ENCODE measurements at regions not wholly inside any gene's neighbourhood (a gene's known extent, or its start where the extent isn't known, plus 50 kb on each side); places are given as distances from the start of the nearest gene placed in this dataset.
"Not testable (repeated sequence)": the region's sequence is repeated elsewhere in the genome, so short reads cannot be mapped to it uniquely, and the experiment has no call there.

DNA sequence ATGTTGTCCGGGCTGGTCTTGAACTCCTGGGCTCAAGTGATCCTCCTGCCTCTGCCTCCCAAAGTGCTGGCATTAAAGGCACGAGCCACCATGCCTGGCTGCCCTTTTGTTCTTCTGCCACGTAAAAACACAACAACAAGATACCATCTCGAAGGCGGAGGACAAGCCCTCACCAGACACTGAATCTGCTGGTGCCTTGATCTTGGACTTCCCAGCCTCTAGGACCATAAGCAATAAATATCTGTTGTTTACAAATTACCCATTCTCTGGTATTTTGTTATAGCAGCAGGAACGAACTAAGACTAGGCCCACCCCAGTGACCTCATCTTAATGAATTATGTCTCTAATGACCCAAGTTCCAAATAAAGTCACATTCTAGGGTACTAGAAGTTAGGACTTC, 128.4 kb upstream of the CACNA1A start:
- no peaks in the 10 kb centered on the region for H3K9me3 Mint-ChIP-seq
- no peak overlapping the region for H3K27ac Mint-ChIP-seq
- no peaks in the 10 kb centered on the region for H3K4me1 Mint-ChIP-seq (ENCODE audit: low read depth in 2 of 2)
- H3K4me3 Mint-ChIP-seq: no peak overlapping the region
- no peaks in the 10 kb centered on the region for H3K36me3 Mint-ChIP-seq (ENCODE audit: insufficient read depth)
- ATAC-seq (replicated peaks): no peak
- H3K27me3 Mint-ChIP-seq: peaks cover 32 to 40% of the 10 kb centered on the region in 2 donors
- no peak for DNase-seq

DNA sequence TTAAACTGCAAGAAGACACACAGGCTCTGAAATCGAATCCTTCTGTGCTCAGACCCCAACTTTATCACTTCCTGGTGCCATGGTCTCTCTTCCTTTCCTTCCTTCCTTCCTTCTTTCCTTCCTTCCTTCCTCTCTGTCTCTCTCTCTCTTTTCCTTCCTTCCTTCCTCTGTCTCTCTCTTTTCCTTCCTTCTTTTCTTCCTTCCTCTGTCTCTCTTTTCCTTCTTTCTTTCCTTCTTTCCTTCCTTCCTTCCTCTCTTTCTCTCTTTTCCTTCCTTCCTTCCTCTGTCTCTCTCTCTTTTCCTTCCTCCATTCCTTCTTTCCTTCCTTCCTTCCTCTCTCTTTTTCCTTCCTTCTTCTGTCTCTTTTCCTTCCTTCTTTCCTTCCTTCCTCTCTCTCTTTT, 127.2 kb upstream of the CACNA1A start:
- Mint-ChIP-seq H3K9me3 (no peaks in the 10 kb centered on the region), H3K4me3 (no peak overlapping the region), H3K36me3 (ENCODE audit: insufficient read depth) (no peaks in the 10 kb centered on the region), H3K4me1 (ENCODE audit: low read depth in 2 of 2) (no peaks in the 10 kb centered on the region), H3K27me3 (peaks cover 22 to 33% of the 10 kb centered on the region in 2 donors), H3K27ac (no peak overlapping the region)
- ATAC-seq (replicated peaks) (no peak), DNase-seq (no peak)

DNA sequence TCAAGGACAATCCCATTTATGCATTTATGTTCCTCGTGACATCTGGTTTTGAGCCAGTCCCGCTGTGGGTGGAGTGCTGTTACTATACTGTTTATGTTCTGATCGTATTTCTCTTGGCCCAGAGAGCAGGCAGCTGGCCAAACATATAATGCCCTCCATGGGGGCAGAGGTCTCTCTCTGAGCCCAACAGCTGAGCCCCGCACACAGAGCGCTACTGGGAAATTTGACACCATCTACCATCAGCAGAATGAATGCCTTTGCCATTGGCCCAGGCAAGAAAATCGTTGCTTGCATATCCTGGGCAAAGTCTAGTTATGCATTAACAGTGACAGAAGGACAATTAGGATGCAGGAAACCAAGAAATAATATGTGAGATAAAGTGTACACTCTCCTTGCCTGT, 126.8 kb upstream of the CACNA1A start:
- Mint-ChIP-seq H3K4me3 (no peak overlapping the region), H3K9me3 (no peaks in the 10 kb centered on the region), H3K4me1 (ENCODE audit: low read depth in 2 of 2) (no peaks in the 10 kb centered on the region), H3K27me3 (peaks cover 23 to 35% of the 10 kb centered on the region in 2 donors), H3K27ac (no peak overlapping the region), H3K36me3 (ENCODE audit: insufficient read depth) (no peaks in the 10 kb centered on the region)
- DNase-seq: no peak
- no peak for ATAC-seq (replicated peaks)

DNA sequence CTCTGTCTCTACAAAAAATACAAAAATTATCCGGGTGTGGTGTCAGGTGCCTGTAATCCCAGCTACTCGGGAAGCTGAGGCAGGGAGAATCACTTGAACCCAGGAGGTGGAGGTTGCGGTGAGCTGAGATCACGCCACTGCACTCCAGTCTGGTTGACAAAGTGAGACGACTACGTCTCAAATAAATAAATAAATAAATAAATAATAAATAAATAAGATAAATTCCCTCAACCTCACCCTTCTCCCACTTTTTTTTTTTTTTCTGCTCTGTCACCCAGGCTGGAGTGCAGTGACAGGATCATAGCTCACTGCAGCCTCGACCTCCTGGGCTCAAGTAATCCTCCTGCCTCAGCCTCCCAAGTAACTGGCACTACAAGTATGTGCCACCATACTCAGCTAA, 125.9 kb upstream of the CACNA1A start:
- not testable (repeated sequence) for H3K9me3 Mint-ChIP-seq; H3K4me3 Mint-ChIP-seq; DNase-seq; H3K4me1 Mint-ChIP-seq (ENCODE audit: low read depth in 2 of 2); H3K36me3 Mint-ChIP-seq (ENCODE audit: insufficient read depth); ATAC-seq (replicated peaks); H3K27ac Mint-ChIP-seq
- peaks cover 23 to 35% of the 10 kb centered on the region in 2 donors for H3K27me3 Mint-ChIP-seq

DNA sequence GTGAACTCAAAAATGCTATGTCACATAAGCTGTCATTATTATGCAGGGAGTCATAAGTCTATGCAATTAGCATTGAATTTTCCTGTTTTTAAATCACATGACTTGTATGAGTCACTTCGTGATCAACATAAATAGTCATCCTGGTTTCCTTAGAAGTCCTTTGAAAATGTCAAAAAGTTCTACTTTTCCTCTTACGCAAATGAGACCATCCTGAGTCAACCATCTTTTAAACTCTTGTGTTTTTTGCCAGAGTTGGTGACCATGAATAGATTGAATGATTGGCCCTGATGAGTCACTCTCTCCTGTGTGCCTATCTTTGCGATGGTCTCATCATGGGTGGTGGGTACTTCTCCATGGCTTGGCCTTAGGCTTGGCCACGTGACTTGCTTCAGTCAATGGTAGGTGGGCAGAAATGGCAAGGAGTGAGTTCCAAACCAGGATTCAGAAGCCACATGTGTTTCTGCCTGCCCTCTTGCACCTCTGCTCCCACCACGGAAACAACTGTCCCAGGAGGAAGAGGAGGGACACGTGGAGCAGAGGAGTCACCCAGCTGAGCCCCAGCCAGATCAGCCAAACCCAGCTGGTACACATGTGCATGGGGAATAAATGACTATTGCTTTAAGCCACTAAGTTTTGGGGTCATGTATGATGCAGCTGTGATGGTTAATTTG, 123.5 kb upstream of the CACNA1A start:
- DNase-seq (no peak), ATAC-seq (replicated peaks) (no peak)
- Mint-ChIP-seq H3K4me3 (no peak overlapping the region), H3K27ac (no peak overlapping the region), H3K36me3 (ENCODE audit: insufficient read depth) (no peaks in the 10 kb centered on the region), H3K27me3 (peaks cover 38 to 45% of the 10 kb centered on the region in 2 donors), H3K4me1 (ENCODE audit: low read depth in 2 of 2) (no peaks in the 10 kb centered on the region), H3K9me3 (no peaks in the 10 kb centered on the region)

DNA sequence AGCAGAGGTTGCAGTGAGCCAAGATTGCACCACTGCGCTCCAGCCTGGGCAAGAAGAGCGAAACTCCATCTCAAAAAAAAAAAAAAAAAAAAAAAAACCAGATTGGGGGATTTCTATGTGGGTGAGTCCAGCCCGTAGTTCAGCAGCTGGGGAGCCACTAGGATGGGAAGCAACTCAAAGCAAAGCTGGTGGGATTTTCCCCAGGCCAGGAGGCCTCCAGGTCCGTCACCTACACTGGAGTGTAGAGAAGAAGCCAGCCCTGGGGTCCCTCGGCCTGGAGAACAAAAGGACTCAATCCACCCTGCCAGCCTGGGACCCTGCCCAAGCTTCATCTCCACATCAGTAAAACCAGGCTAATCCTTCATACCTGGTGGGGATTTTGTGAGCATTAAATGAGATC, 121.3 kb upstream of the CACNA1A start:
- ATAC-seq (replicated peaks): no peak
- H3K4me1 Mint-ChIP-seq (ENCODE audit: low read depth in 2 of 2): no peaks in the 10 kb centered on the region

DNA sequence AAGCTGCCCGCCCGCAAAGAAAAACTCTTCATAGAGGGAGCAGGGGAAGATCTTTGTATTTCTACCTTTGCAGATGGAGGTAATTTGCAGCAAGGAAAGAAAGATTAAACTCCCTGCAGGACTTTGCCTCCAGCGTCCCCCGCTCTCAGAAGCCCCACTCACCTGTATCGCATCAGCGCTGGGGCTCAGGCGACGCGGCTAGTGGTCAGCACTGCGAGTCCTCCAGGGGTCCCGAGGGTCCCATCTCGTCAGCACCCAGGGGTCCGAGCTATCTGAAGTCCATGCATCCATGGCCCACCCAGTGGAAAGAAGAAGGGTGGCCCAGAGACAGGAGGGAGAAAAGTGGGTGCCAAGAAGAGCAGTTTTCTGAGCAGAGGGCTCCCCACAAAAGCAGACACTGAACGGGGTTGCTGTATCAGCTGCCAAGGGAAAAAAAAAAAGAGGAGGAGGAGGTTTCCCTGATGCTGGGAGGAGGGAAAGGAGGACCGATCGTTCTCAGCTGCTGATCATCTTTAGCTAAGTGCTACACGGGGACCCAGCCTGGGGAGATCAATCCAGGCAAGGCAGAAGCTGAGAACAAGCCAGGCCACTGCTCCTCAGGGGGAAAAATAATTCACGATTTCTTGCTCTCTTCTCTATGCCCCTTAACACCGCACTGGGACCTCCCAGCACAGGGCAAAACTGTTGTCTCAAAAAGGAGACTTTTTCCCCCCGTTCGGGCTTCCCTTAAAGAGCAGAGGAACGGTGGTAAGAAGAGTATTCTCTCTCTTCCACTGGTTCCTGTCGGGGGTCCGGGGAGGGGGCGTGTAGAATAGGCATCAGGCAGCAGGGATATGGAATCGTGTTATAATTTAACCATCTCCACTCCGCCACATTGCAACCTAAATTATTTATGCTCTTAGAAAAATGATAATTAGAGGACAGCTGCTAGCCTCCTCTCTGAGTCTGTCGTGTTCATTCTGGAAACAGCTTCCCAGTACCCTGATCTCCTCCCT, 117.7 kb upstream of the CACNA1A start:
- DNase-seq (no peak), ATAC-seq (replicated peaks) (no peak)
- Mint-ChIP-seq H3K4me3 (no peak overlapping the region), H3K4me1 (ENCODE audit: low read depth in 2 of 2) (no peaks in the 10 kb centered on the region), H3K36me3 (ENCODE audit: insufficient read depth) (no peaks in the 10 kb centered on the region), H3K9me3 (no peaks in the 10 kb centered on the region), H3K27me3 (peaks cover 61 to 70% of the 10 kb centered on the region in 2 donors), H3K27ac (no peak overlapping the region)

More for the DNA sequence above, 121.3 kb upstream of the CACNA1A start:
- DNase-seq: no peak
- no peak overlapping the region for H3K27ac Mint-ChIP-seq
- H3K4me3 Mint-ChIP-seq: no peak overlapping the region
- peaks cover 61 to 68% of the 10 kb centered on the region in 2 donors for H3K27me3 Mint-ChIP-seq
- H3K9me3 Mint-ChIP-seq: no peaks in the 10 kb centered on the region
- H3K36me3 Mint-ChIP-seq (ENCODE audit: insufficient read depth): no peaks in the 10 kb centered on the region

DNA sequence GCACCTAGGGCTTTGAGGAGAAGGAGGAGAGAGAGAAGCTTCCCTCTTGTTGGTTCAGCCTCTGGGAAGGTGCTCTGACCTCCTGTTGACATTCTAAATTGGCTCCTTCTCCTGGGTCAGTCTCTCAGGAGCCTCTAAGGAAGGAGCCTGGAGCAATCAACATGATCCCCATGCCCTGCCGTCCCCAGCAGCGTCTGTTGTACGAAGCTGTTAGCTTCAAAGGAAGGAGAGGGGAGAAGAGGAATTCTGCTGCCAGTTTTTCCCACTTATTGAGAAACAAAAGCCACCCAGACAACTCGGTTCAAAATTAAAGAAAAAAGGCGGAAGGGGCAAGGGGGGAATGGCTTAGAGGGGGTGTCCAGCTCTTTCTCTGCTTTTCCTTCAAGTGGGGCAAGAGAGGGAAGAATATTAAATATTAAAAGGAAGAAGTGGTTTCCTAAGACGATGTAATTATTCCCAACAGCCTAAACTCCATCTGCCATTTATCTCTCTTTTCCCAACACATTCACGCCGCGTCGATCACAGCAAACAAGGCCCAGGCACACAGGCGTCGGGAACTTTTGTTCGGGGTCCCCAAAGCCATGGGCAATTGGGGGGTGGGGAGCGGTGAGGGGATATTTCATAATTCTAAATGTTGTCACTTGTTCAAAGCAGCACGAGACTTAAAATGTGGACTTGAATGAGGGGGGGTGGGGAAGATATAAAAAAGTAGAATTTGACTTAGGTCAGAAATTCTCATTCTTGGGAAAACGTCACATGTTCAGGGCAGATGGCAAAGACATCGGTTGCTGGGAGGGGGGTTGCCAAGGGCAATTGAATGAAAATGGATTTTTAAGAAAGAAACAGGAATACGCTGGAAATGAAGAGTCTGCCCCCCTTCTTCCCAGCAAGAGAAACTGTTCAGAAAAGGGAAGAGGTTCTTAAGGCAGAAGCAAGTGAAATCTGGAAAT, 116.8 kb upstream of the CACNA1A start:
- no peak for ATAC-seq (replicated peaks)
- Mint-ChIP-seq H3K36me3 (ENCODE audit: insufficient read depth) (no peaks in the 10 kb centered on the region), H3K9me3 (no peaks in the 10 kb centered on the region), H3K4me1 (ENCODE audit: low read depth in 2 of 2) (no peaks in the 10 kb centered on the region), H3K4me3 (no peak overlapping the region), H3K27ac (no peak overlapping the region), H3K27me3 (peaks cover 65 to 67% of the 10 kb centered on the region in 2 donors)
- DNase-seq: no peak

DNA sequence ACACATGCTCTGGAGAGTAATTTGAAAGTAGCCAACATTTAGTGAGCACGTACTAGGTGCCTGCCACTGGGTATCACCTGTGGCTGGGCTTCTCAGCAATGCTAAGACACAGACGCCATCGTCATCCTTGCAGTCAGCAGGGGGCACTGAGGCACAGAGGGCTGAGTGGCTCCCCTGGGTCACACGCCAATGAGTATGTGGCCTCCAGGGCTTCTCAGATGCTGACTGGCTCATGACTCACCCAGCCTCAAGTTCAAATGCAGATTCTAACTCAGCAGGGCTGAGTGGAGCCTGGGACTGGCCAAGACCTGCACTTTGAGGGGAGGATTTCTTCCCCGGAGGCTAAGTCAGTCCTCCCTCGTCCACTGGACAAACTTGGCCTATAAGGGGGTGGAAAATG, 115.1 kb upstream of the CACNA1A start:
- DNase-seq (no peak), ATAC-seq (replicated peaks) (peak; percentile 26)
- Mint-ChIP-seq H3K27ac (no peak overlapping the region), H3K4me3 (no peak overlapping the region), H3K4me1 (ENCODE audit: low read depth in 2 of 2) (no peaks in the 10 kb centered on the region), H3K36me3 (ENCODE audit: insufficient read depth) (no peaks in the 10 kb centered on the region), H3K27me3 (peaks cover 67 to 69% of the 10 kb centered on the region in 2 donors), H3K9me3 (no peaks in the 10 kb centered on the region)

DNA sequence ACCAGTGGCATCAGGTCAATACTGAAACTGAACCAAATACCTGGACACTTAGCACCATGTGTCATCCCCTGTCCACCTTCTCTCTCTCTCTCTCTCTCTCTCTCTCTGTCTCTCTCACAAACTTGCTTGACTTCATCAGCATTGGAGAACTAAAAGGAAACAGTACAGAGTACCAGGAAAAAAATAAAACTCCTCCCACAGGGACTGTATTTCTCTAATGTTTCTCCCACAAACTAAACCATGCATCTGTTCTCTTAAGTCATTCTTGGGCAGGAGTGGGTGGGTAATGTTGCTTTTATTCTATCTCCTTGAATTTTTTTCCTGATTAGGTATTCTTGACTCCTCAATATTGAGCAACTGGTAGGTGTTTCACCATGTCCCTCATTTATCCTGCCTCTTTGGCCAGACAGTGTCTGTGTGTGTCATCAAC, 112.9 kb upstream of the CACNA1A start:
- Mint-ChIP-seq H3K27me3 (peaks cover 49 to 52% of the 10 kb centered on the region in 2 donors), H3K36me3 (ENCODE audit: insufficient read depth) (no peaks in the 10 kb centered on the region), H3K9me3 (no peaks in the 10 kb centered on the region), H3K4me3 (no peak overlapping the region), H3K4me1 (ENCODE audit: low read depth in 2 of 2) (no peaks in the 10 kb centered on the region), H3K27ac (no peak overlapping the region)
- no peak for ATAC-seq (replicated peaks)
- DNase-seq: no peak

DNA sequence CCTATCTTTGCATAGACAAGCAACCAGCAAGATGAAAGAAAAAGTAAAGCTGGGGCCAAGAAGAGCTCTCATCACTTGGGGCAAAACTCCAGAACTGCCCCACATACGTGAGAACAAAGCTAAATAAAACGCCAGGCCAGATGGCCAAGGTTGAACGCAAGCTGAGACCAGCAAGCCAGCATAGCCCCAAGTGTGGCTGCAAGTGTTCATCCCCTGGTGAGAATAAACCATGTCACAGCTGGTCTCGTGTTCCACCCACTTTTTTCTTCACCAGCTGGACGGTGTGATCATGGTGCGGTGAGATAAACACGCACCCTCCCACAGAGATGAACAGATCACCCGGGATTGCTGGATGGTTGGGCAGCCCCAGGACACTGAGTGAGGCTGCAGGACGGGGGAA, 109.6 kb upstream of the CACNA1A start:
- Mint-ChIP-seq H3K4me1 (ENCODE audit: low read depth in 2 of 2) (no peaks in the 10 kb centered on the region), H3K4me3 (no peak overlapping the region), H3K27me3 (peaks cover 23 to 36% of the 10 kb centered on the region in 2 donors), H3K27ac (no peak overlapping the region), H3K9me3 (no peaks in the 10 kb centered on the region), H3K36me3 (ENCODE audit: insufficient read depth) (no peaks in the 10 kb centered on the region)
- ATAC-seq (replicated peaks) (no peak), DNase-seq (no peak)

DNA sequence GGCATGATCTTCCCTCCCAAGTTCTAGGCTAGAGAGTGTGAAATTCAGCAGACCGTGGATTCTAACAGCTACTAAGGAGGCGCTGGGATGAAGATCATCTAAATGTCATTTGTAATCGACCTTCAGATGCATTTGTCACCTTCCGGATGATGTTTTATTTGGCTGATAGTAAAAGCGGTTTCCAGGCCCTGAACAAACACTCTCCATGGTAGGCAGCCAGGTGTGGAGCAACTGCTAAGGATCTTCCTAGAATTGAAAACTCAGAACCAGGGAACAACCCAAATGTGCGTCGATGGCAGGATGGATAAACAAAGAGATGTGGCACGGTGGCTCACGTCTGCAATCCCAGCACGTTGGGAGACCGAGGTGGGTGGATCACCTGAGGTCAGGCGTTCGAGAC, 107.2 kb upstream of the CACNA1A start:
- ATAC-seq (replicated peaks) (no peak), DNase-seq (no peak)
- H3K27me3 Mint-ChIP-seq: peaks cover 40 to 44% of the 10 kb centered on the region in 2 donors
- H3K4me3 Mint-ChIP-seq: no peak overlapping the region
- no peaks in the 10 kb centered on the region for H3K36me3 Mint-ChIP-seq (ENCODE audit: insufficient read depth)
- no peaks in the 10 kb centered on the region for H3K9me3 Mint-ChIP-seq
- peaks cover 6 to 8% of the 10 kb centered on the region in 2 donors for H3K4me1 Mint-ChIP-seq (ENCODE audit: low read depth in 2 of 2)
- no peak overlapping the region for H3K27ac Mint-ChIP-seq

DNA sequence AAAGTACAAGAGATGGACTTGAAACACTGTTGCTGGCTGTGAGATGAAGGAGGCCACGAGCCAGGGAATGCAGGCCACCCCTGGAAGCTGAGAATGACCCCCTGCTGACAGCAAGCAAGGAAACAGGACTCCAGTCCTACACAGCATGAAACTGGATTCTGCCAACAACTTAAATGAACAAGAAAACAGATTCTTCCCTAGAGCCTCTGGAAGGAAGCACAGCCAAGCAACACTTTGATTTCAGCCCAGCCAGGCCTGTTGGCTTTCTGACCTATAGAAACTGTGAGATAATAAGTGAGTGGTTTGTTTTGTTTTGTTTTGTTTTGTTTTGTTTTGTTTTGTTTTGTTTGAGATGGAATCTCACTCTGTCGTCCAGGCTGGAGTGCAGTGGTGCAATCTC, 105.3 kb upstream of the CACNA1A start:
- ATAC-seq (replicated peaks) (no peak), DNase-seq (no peak)
- no peak overlapping the region for H3K27ac Mint-ChIP-seq

More for the DNA sequence above, 105.3 kb upstream of the CACNA1A start:
- H3K27me3 Mint-ChIP-seq: peaks cover 32% of the 10 kb centered on the region in 2 donors
- H3K4me3 Mint-ChIP-seq: no peak overlapping the region
- peaks cover 6 to 8% of the 10 kb centered on the region in 2 donors for H3K4me1 Mint-ChIP-seq (ENCODE audit: low read depth in 2 of 2)
- H3K36me3 Mint-ChIP-seq (ENCODE audit: insufficient read depth): no peaks in the 10 kb centered on the region
- no peaks in the 10 kb centered on the region for H3K9me3 Mint-ChIP-seq

Data from effector memory CD8-positive, alpha-beta T cell (primary cell).